Endothelial cell (in vitro differentiated cells): ENCODE measurements at regions not wholly inside any gene's neighbourhood (a gene's known extent, or its start where the extent isn't known, plus 50 kb on each side); places are given as distances from the start of the nearest gene placed in this dataset.

Source experiments
- DNase-seq: peaks from one replicate; pipeline ENCODE4 v3.0.0; 2021; ENCODE audit warnings: low spot score
- H3K27ac Mint-ChIP-seq: one replicate; pipeline ENCODE4 v1.8.0; 2021; ENCODE audit warnings: mixed read lengths, inconsistent platforms; ENCODE audit not compliant: unreplicated experiment
- H3K27me3 Mint-ChIP-seq: one replicate; pipeline ENCODE4 v1.8.0; 2021; ENCODE audit warnings: mild to moderate bottlenecking, moderate library complexity, mixed read lengths, inconsistent platforms; ENCODE audit not compliant: unreplicated experiment
- H3K36me3 Mint-ChIP-seq: one replicate; pipeline ENCODE4 v1.8.0; 2021; ENCODE audit warnings: mild to moderate bottlenecking, low read depth, mixed read lengths, inconsistent platforms; ENCODE audit not compliant: unreplicated experiment
- H3K4me1 Mint-ChIP-seq: one replicate; pipeline ENCODE4 v1.8.0; 2021; ENCODE audit warnings: mild to moderate bottlenecking, mixed read lengths, inconsistent platforms; ENCODE audit not compliant: unreplicated experiment
- H3K4me3 Mint-ChIP-seq: one replicate; pipeline ENCODE4 v1.8.0; 2021; ENCODE audit warnings: mild to moderate bottlenecking, mixed read lengths, inconsistent platforms; ENCODE audit not compliant: unreplicated experiment
- H3K9me3 Mint-ChIP-seq: one replicate; pipeline ENCODE4 v1.8.0; 2021; ENCODE audit warnings: mixed read lengths, inconsistent platforms; ENCODE audit not compliant: unreplicated experiment
- CTCF ChIP-seq: fragments of 200-600 bp; sonication (generic); IDR thresholded peaks from one replicate; pipeline ENCODE4 v1.5.0; 2021; ENCODE audit warnings: antibody characterized with exemption; ENCODE audit not compliant: unreplicated experiment

- Mint-ChIP-seq H3K27ac (no peak overlapping the region), H3K4me1 (peaks cover 5% of the 10 kb centered on the region), H3K4me3 (no peak overlapping the region), H3K9me3 (no peaks in the 10 kb centered on the region), H3K27me3 (no peaks in the 10 kb centered on the region), H3K36me3 (no peaks in the 10 kb centered on the region)
- TF ChIP-seq CTCF, result no peak
- no peak for DNase-seq
These were observed 765.9 kb downstream of the NTRK3 start for GRCh38 chr15:87490666-87491065.

- TF ChIP-seq CTCF, result no peak
- Mint-ChIP-seq H3K4me1 (no peaks in the 10 kb centered on the region), H3K36me3 (no peaks in the 10 kb centered on the region), H3K4me3 (no peak overlapping the region), H3K27ac (no peak overlapping the region), H3K9me3 (no peaks in the 10 kb centered on the region), H3K27me3 (no peaks in the 10 kb centered on the region)
- no peak for DNase-seq
These were observed 766.5 kb downstream of the NTRK3 start for GRCh38 chr15:87489902-87490665.

GRCh38 chr15:87489456-87489855 is 767.1 kb downstream of the NTRK3 start:
- no peak overlapping the region for H3K27ac Mint-ChIP-seq
- H3K9me3 Mint-ChIP-seq, result no peaks in the 10 kb centered on the region
- no peak for DNase-seq
- no peaks in the 10 kb centered on the region for H3K36me3 Mint-ChIP-seq
- H3K27me3 Mint-ChIP-seq, result no peaks in the 10 kb centered on the region
- H3K4me1 Mint-ChIP-seq, result no peaks in the 10 kb centered on the region
- TF ChIP-seq CTCF, result no peak
- H3K4me3 Mint-ChIP-seq, result no peak overlapping the region

- no peaks in the 10 kb centered on the region for H3K4me1 Mint-ChIP-seq
- H3K36me3 Mint-ChIP-seq, result no peaks in the 10 kb centered on the region
- no peaks in the 10 kb centered on the region for H3K27me3 Mint-ChIP-seq
- TF ChIP-seq CTCF, result no peak
- no peak overlapping the region for H3K27ac Mint-ChIP-seq
- no peak overlapping the region for H3K4me3 Mint-ChIP-seq
- no peak for DNase-seq
- no peaks in the 10 kb centered on the region for H3K9me3 Mint-ChIP-seq
These were observed 769.1 kb downstream of the NTRK3 start for GRCh38 chr15:87487484-87487883.

GRCh38 chr15:87483468-87483867 is 773.1 kb downstream of the NTRK3 start:
- Mint-ChIP-seq H3K4me3 (no peak overlapping the region), H3K9me3 (no peaks in the 10 kb centered on the region), H3K36me3 (no peaks in the 10 kb centered on the region), H3K4me1 (no peaks in the 10 kb centered on the region), H3K27me3 (peaks cover under 1% of the 10 kb centered on the region), H3K27ac (no peak overlapping the region)
- no peak for DNase-seq
- TF ChIP-seq CTCF, result no peak
